Retinal pigment epithelial cell (primary cell): ENCODE measurements at regions not wholly inside any gene's neighbourhood (a gene's known extent, or its start where the extent isn't known, plus 50 kb on each side); places are given as distances from the start of the nearest gene placed in this dataset.
"Not testable (repeated sequence)": the region's sequence is repeated elsewhere in the genome, so short reads cannot be mapped to it uniquely, and the experiment has no call there.

Experiments used
- DNase-seq: peaks from one replicate; pipeline ENCODE4 v3.0.0-alpha.2; 2010; ENCODE audit warnings: low read depth
- H3K4me3 ChIP-seq: 2 replicates; pipeline ENCODE4 v1.5.1; 2011; ENCODE audit warnings: mild to moderate bottlenecking, low read length, control low read depth, moderate library complexity
- CTCF ChIP-seq: conservative IDR thresholded peaks from 2 replicates; pipeline ENCODE4 v1.5.1; 2011; ENCODE audit warnings: low read depth, low read length, control low read depth, inconsistent platforms

GRCh38 chr10:61257956-61258496 lies 195.2 kb downstream of the TMEM26 start:
- H3K4me3 ChIP-seq: no peak overlapping the region
- no peak for TF ChIP-seq CTCF
- no peak for DNase-seq

- no peak overlapping the region for H3K4me3 ChIP-seq
- DNase-seq: no peak
- TF ChIP-seq CTCF: no peak
Measured at GRCh38 chr10:61257136-61257535, 196.0 kb downstream of the TMEM26 start.

GRCh38 chr10:61252326-61252725 lies 200.9 kb downstream of the TMEM26 start:
- H3K4me3 ChIP-seq, DNase-seq: not testable (repeated sequence)

- no peak for TF ChIP-seq CTCF
Measured at GRCh38 chr10:61251089-61251488, 202.1 kb downstream of the TMEM26 start.

GRCh38 chr10:61250131-61250530 lies 203.1 kb downstream of the TMEM26 start:
- H3K4me3 ChIP-seq: no peak overlapping the region
- no peak for TF ChIP-seq CTCF
- DNase-seq: no peak

More at GRCh38 chr10:61251089-61251488, 202.1 kb downstream of the TMEM26 start:
- no peak overlapping the region for H3K4me3 ChIP-seq
- DNase-seq: no peak

GRCh38 chr10:61248013-61248412 lies 205.2 kb downstream of the TMEM26 start:
- no peak for DNase-seq
- no peak for TF ChIP-seq CTCF
- no peak overlapping the region for H3K4me3 ChIP-seq

- no peak for DNase-seq
- no peak for TF ChIP-seq CTCF
- H3K4me3 ChIP-seq: no peak overlapping the region
Measured at GRCh38 chr10:61244261-61244775, 208.9 kb downstream of the TMEM26 start.
